Skin of body (tissue), 1 donor: ENCODE measurements at regions not wholly inside any gene's neighbourhood (a gene's known extent, or its start where the extent isn't known, plus 50 kb on each side); places are given as distances from the start of the nearest gene placed in this dataset.
"Not testable (repeated sequence)": the region's sequence is repeated elsewhere in the genome, so short reads cannot be mapped to it uniquely, and the experiment has no call there.

Source experiments
- DNase-seq: peaks from one replicate; lab custom pipeline; 2025; lab: John Stamatoyannopoulos, UW

DNA sequence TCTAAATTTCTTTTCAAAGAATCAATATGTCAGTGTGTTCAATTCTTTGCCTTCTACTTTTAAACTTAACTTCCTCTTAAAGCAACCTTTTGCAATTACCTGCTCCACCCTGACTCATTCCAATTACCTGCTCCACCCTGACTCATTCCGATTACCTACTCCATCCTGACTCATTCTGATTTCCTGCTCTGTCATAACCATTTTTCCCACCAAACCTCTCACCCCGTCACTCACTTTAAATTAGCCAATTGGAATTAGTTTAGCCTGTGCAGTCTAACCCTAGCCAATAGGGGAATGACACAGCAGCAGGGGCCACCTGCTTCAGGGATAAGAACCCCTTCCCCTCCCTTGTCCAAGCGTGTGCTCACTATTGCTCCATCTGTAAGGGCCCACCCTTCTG lies 157.1 kb upstream of the POU1F1 start:
- not testable (repeated sequence) for DNase-seq

DNA sequence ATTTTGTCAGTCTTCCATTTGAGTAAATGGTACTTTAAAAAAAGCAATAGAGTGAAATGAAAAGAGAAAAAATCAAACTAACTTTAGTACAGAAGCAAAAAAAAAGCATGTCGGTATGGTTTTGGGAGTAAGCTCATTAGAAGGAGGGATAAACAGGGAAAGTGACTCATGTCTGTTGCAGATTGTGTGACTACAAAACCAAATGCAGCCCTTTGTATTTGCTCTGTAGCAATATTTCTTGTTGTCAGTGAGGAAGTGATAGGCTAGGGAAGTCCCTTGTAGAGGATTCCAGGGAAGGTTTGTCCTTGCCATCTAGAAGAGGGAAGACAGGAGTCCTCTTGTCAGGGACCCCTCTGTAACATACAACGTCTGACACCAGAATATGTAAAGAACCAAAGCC lies 150.5 kb upstream of the POU1F1 start:
- no peak for DNase-seq

DNA sequence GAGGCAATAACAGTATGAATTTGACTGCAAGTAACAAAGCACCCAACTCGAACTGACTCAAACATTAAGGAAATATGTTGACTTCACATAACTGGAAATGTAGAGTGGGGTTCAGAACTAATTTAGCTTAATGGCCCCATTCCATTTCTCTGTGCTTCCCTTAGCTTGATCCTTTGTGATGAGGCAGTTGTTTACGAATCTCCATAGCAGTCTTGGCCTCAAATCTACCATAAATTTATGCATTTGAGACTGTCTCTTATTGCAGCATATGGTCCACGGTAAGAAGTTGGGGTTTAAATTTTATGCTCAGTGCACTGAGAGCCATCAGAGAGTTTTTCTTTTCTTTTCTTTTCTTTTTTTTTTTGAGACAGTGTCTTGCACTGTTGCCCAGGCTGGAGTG lies 148.7 kb upstream of the POU1F1 start:
- no peak for DNase-seq

DNA sequence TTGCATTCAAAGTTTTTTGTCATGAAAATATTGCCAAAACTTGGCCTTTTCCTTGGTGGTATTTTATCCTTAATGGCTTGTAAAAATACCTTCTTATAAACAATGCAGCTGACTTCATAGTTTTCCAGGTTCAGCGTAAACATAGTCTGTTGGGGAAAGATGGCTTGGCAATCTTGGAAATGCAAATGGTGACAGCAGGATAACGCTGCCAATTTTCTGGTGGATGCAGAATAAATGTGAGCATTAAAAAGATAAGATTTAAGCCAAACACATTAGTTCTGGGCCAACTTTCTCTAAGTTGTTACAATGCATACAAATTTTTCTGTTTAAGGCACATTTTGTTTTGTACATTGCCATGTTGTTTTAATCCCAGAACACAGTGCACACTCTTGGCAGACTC lies 147.0 kb upstream of the POU1F1 start:
- DNase-seq = no peak

DNA sequence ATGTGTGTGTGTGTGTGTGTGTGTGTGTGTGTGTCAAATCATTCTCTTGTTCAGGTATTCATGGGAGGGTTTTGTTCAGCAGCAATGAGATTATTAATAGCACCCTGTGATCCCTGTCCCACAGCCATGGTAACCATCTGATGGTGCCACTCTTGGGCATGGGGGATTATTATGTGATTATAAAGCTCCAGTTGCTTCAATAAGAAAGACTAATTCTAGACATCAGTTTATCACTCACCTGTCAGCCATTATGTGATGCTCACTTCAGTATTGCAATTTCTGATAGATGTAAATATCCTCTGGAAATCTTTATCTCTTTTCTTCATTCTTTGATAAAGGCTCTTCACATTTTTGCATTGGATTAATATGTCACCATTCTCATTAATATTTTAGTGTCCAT lies 145.9 kb upstream of the POU1F1 start:
- no peak for DNase-seq

DNA sequence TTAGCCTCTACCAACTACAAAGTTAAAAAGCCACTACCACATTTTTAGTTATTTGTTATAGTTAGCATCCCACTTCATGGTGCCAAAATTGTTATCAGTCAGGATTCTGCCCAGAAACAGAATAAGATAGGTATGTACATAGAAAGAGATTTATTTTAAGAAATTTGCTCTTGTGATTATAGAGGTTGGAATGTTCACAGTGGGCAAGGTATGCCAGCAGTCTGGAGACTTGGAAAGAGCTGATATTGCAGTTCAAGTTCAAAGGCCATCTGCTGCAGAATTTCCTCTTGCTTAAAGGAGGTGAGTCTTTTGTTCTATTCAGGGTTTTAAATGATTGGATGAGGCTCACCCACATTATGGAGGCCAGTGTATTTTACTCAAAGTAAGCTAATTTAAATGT lies 143.8 kb upstream of the POU1F1 start:
- no peak for DNase-seq

DNA sequence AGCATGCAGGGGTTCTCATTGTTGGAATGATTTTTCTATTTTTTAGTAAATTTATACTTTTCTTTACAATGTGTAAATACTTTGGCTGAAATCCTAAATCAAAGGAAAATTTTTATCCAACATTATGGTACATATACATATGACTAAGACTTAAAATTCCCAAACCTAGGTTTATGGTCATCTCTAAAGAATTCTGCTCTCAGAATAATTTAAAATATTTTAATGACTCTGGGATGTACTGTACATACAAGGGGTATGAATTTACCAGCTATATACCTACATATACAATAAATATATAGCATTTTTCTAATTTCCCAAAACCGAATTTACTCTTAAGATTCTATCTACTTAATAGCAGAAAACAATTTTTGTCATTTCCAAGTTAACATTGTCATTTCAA lies 137.9 kb upstream of the POU1F1 start:
- no peak for DNase-seq

DNA sequence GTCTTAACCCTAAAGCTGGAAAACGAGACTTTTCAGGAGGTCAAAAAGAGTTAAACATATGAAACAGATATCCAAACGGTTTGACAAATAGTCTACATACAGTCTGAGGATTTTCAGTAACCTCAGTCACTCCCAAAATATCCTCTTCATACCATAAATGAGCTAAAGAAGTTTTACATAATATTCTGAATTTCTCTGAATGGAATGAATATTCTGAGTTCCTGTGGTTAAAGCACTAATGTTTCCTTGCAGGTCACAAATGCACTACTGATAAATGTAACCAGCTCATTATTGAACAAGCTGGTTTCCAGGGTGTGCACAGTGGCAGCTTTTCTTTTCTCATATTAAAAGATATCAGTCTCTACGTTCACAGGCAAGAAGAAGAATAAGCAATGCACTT lies 137.4 kb upstream of the POU1F1 start:
- no peak for DNase-seq

DNA sequence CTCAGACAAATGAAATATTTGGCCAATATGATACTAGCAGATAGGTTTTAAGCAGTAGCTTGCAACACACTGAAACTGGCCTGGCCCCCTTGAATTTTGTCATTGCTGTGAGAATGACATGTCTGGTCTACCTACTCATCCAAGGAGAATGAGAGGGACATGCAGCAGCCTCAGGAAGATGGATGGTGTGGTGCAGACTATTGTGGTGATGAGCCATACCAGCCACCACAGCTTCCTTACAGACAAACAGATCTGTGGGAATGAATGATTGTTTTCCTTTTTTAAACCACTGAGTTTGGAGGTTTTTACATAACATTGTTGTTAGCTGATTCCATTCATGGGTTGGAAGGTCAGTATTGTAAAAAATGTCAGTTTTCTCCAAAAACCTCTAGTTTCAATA lies 133.7 kb upstream of the POU1F1 start:
- DNase-seq = no peak

DNA sequence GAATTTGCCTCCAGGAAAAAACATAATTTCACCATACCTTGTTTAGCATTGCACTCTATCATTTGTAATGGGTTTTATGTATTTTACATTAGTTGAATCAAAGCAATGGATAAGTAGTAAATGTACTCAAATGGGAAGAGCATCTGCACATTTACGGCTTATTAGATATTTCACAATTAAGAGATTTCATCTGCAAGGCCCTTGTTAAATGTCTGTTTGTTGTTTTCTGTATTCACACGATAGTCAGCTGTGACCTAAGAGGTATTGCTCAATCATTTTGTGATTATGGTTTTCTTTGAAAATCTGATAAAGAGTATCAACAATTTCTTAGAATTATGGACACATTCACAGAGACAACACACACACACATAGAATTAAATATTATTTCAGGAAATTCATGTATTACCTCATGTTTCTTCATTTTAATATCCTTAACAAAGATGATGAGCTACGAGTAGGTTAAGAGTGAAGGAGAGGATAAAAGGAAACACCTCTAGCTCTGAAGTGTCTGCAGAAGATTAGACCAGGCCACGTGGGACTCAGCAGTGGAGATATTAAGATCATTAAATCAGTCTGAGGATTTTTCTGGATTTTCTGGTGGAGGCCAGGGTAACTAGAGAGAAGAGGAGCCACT lies 121.9 kb upstream of the POU1F1 start:
- DNase-seq = no peak

DNA sequence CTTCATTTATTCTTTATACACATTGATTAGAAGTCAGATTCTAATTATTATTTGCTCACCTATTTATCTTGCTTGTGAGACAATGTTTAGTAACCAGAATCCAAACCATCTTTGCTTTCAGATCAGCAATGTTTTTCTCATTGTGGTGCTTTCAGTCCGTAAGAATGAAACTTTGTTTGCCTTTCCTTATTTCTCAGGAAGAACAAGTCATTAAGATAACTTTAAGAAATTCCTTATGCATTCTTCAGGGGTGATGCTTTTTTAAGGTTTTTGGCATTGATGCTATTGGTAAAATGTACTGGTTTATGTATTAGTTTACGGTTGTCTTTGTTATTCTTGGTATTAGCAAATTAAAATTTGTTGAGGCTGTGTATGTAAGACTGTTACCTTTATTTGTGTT lies 120.8 kb upstream of the POU1F1 start:
- DNase-seq = no peak

DNA sequence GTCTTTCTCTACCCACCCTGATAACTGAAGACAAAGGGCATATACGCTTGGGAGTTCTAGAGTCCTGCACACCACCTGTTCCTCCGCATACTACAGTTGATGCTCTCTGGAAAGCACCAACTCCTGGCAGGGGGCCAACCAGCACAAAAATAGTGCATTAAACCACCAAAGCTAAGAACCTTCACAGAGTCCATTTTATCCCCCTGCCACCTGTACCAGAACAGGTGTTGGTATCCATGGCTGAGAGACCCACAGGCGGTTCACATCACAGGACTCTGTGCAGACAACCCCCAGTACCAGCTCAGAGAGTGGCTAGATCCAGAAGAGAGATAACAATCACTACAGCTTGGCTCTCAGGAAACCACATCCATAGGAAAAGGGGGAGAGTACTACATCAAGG lies 114.4 kb upstream of the POU1F1 start:
- no peak for DNase-seq

DNA sequence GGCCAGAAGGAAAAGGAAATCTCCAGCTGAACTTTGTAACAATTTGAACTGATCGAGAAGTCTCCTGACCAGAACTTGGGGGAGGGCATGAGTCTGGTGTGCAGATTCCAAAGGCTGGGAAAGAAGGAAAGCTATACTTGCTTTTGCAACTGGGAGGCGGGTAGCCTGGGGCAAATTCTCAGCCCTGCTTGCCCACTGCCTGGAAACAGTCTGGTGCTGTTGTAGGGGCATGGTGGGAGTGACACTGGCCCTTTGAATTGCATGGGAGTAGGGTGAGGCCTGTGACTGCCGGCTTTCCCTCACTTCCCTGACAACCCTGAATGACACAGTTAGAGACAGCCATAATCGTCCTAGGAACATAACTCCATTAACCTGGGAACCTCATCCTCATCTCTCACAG lies 114.0 kb upstream of the POU1F1 start:
- DNase-seq = no peak

DNA sequence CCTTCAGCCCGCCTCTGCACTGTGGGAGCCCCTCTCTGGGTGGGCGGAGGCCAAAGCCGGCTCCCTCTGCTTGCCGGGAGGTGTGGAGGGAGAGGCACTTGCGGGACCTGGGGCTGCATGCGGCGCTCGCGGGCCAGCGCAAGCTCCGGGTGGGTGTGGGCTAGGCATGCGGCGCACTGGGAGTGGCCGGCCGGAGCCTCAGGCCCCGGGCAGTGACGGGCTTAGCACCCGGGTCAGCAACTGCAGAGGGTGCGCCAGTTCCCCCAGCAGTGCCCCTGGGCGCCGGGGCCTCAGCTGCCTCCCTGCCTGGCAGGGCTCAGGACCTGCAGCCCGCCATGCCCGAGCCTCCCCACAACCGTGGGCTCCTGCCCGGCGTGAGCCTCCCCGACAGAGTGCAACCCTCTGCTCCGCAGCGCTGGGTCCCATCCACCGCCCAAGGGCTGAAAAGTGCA lies 98.9 kb upstream of the POU1F1 start:
- DNase-seq = no peak

DNA sequence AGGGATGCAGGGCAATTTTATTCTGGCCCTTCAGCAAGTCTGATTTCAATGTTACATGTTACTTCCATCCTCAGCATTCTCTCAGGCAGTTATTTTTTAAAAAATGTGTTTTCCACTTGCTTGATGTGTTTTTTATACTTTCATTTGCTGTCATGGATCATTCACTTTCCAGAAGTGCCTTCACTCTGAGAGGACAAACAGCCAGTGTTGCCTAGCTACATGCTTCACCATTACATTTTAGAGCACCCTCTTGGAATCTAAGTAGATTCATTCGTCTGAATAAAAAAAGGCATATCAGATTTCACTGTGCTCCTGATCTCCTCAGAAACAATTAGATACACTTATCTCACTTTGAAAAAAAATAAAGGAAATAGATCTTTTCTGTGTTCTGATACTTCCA lies 93.6 kb upstream of the POU1F1 start:
- no peak for DNase-seq

DNA sequence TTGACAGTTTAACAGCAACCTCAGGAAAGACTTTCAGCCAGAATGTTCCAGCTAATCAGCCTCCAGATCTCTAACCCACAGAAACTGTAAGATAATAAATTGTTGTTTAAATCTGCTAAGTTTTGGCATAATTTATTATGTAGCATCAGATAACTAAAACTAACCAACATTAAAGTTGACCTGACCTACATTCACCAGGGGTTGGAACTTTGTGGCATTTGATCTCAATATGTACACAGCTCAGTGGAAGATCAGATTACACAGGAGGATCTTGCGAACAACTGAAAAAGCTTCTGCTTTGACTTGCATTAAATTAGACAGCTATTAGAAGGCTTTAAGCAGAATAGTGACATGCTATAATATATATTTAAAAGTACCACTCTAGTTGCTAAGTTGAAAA lies 91.4 kb upstream of the POU1F1 start:
- no peak for DNase-seq

DNA sequence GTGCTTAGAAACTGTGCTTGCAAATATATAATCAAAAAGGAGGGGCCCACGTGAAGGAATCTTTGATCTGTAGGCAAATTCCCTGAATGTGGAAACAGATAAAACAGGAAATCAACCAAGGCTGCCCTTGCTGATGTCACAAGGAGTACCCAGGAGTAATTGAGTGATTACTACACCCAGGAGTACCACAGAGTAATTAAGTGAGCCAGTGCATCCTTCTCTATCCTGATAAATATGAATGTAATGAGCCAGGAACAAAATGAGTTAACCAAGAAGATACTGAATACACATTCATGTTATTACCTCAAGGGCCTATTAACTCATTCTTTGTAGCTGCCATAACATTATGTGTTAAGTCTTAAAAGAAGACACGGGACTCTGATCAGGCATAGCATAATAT lies 87.3 kb upstream of the POU1F1 start:
- no peak for DNase-seq

DNA sequence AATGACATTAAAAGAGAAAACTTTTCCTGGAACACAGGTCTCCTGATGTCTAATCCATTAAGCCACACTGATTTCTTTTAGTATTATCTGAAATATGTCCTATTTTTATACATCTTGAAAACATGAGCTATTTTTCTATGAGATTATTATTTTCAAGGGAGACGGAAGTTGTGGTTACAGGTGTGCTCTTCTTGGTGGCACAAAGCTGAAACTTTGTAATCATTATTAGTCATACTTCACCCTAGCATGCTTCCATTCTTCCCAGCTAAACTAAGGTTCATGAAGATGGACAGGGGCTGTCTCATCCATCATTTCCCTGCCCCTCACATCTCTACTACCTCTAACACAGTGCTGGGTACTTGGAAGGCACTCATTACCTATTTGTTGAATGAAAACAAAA lies 85.6 kb upstream of the POU1F1 start:
- no peak for DNase-seq

DNA sequence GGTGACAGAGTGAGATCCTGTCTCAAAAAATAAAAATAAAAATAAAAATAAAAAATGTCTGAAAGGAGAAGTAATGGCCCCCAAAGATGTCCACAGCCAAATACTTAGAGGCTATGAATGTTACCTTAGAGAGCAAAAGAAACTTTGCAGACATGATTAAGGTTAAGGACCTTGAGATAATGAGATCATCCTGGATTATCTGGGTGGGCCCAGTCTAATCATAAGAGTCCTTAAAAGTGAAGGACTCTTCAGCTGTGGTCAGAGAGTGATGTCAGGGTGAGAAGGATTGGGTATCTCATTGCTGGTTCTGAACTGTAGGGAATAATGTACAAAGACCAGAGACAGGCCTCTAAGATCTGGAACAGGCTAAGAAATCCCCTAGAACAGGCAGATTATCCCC lies 84.9 kb upstream of the POU1F1 start:
- no peak for DNase-seq

DNA sequence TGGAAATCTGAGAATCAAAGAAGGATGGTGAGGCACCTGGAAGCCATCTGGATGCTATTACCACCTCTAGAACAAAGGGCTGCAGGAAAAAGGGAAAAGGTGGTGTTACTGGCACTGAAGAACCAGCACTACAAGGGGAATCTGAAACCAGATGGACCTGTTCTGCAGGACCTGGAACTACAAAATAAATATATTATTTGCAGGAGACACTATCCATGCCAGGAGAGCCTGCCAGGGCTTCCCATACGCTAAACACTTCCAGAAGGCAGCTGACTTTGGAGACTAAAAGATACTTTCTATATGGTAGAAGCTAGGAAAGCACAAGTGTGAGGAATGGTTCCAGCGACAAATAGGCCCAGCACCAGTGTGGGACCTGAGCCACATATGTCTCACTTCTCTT lies 83.4 kb upstream of the POU1F1 start:
- DNase-seq = peak; percentile 4

DNA sequence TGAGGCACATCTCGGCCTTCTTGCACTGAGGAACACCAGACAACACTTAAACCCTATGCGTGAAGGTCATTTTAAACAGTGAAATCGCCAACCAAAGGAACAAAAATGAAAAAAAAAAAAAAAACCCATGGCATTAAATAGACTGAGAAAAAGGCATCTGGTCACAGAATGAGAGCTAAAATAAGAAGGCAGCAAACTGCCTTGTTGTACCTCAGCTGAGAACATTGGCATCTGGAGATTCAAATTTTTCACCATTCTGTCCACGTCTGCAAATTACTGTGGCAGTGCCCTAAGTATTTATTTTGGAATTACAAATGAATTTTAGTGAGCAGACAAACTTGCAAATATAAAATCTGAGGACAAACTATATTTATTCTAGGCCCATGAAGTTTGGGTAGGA lies 82.6 kb upstream of the POU1F1 start:
- DNase-seq = no peak

DNA sequence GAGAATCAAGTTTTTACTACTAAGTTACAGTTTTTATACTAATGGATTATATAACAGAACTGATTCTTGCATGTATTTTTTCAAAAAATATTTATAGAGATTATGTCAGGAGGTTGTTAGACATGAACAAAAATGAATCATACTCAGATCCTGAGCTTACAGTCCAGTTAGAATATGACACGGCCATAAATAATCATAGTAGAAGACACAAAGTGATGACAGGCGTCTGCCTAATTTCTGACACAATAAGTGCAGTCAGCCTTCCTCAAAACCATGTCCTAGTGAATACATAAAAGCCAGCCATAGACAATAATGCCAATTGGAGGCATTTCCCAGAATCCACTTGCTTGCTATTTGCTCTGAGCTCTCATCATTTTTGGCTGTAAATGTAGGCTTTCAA lies 81.7 kb upstream of the POU1F1 start:
- no peak for DNase-seq

DNA sequence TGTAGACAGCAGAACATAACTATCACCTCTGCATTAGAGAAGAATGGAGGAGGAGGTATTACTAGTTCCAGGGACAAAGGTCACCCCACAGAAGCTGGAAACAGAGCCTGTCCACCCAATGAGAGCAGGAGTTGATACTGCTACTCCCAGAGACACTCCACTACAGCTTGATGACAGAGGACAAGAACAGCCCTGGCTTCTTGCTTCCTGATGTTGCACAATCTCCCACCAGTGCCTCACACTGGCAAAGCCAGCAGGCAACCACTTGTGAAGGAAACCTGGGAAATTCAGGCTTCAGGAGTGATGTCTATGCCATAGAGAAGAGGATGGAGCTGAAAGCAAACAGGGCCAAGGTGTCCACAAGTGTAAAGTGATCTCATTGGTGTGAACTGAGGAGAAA lies 78.0 kb upstream of the POU1F1 start:
- DNase-seq = no peak

DNA sequence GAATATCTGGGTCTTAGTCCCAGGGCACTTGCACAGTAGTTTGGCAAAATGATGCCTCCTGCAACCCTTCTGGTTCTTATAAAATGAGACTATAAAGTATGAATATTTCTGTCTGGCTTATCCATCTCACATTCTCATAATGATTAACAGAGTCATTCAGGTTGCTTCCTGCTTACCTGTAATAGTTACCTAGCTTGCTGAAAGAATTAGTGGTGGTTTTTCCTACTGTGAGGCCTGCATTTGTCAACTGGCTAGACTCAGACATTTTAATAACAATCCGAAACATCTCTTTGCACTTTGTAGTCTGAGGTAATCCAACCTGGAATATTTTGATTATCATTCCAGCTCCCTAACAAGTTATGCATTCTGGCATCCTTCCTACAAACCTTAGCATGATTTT lies 75.6 kb upstream of the POU1F1 start:
- no peak for DNase-seq
